ENCODE measurements at regions not wholly inside any gene's neighbourhood (a gene's known extent, or its start where the extent isn't known, plus 50 kb on each side); places are given as distances from the start of the nearest gene placed in this dataset.
A peak's percentile ranks its signal among the peaks of the same experiment; 100 is the strongest.

DNA sequence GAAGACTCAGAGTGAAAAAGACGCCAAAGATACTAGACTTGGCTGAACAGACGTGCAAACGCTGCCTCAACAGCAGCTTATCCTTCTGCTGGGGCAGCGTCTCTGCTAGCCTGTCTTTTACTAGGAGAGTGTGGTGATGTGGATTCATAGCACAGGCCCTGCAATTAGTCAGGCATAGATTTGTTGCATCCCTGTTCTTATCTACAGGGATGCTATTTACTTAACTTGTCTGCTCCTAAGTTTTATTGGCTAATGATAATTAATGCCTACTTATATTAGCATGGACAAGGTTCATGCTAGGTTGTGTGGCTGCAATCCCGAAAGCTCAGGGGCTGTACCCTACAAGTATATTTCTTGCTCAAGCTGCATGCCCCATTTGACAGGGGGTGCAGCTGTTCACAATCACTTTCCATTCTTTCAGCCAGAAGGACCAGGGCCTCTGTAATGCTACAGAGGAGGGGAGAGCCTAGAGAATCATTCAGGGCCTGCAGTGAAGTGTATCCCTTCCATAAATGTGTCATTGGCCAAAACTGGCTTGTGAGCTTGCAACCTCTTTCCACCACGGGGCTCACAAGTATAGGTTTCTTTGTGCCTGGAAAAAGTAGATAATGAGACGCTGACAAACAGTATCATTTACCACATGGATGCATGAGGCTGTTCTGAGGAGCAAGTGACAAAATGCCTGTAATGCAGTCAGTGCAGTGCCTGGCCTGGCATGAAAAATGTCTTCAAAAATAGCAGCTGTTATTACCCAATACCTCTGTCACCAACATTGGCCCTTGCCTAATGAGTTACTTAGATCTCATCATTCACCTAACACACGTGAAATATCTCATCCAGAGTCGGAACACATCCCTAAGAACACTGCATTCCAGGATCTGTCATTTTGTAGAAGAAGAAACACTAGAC is 685.8 kb upstream of the API5 start:
- no peak for DNase-seq

DNA sequence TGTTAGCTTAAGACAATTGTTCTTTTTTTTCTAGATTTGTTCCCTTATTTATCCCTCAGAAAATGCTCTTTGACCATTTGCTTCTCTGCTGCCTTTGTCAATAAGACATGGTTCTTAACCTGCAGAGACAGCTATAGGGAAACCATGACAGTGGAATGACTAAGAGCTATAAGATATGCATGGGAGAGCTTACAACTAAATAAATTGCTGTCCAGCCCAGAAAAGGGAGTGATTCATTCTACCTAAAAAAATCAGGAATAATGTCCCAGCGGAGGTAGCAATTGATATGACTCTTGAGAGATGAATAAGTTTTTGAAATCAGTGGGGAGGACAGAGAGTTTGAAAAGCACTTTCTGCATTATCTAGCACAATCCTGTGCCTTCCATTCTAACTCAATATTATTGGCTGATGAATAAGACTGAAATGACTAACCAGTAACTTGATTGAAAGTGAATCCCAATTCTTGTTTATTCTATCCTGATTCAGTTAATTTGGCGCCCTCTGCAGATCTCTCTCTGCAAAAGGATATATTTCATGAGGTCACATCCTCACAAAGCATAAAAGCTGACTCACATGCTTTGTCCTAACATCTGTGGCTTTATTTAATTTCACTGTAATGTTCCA is 680.5 kb upstream of the API5 start:
- peak in 1 of 3 donors; percentile 21 for DNase-seq

DNA sequence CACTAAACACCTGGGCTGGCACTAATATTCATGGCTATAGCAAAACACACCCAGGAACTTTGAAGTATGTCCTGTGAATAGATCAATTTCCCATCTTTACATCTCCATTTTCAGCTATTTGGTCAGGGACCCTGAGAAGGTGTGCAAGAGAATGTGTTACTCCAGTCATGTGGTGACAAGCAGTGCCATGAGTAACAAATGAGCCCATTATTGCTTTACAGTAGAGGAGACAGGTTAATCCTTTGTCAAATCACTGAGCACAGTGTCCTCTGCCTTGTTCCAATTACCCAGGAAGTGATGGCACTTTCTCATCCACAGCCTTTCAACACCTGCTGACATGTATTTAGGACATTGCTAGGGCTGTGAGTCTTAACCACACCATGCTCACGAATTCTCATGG is 664.8 kb upstream of the API5 start:
- no peak for DNase-seq

DNA sequence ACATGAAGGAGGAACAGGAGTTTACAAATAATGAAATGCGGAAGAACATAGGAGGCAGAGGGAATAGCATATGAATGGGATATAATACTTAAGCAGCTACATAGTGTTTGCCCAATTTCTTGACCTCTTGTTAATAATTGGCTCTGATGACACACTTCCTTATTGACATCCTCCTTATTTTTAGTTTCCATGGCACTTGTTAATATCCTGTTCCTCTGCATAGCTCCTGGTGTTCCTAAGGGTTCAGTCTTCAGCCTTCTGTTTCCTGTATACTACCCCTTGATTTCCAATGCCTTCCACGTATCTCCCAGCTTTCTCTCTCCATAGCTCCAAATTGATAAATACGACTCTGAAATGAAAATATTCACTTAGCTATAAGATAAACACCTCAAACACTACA is 663.8 kb upstream of the API5 start:
- no peak for DNase-seq

DNA sequence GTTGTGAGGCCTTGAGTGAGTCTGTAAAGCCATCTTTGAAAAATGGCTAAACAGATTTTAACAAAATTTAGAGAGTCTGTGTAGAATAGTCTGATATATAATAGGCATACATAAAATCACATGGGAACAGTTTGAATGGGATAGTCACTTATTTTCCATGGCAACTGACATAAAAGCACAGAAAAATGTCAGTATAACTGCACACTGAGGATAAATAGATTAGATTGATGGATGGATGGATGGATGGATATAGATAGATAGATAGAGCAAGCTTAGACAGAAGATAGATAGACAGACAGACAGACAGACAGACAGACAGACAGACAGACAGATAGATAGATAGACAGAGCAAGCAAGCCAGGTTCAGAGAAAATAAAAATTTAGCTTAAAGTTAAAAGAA is 660.2 kb upstream of the API5 start:
- no peak for DNase-seq

DNA sequence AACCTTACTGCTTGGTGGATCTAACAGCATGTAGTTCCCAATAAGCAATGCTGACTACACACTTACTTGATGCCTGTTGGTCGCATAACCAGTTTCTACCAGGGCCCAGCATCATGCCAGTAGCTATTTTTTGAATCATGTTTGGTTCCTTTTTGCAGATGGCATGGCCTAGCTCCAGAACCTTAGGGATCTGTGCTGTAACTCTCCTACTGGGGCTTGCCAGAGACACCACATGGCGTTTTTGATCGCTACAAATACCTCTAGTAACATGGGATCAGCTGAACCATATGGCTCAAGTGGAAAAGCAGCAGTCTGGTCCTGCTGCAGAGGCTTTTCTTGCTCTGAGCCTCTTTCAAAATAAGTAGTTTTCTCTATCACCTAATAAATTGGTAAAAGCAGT is 654.6 kb upstream of the API5 start:
- no peak for DNase-seq

DNA sequence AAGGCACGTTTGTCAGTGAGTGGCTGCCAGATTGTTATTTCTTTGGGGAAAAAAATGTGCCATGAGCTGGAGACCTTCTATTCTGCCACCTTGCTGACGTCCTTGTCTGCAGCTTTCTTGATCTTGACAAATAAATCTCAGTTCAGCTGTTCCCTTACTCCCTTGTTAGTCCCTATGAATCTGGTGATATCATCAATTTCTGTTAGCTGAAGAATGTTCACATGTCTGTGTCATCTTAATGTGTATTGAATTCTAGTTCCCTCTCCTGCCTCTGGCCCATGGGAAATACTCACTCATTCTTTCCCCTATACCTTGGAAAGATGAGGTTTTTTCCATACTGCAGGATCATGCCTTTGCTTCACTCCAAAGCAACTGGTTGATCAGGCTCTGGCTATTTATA is 649.9 kb upstream of the API5 start:
- no peak for DNase-seq

DNA sequence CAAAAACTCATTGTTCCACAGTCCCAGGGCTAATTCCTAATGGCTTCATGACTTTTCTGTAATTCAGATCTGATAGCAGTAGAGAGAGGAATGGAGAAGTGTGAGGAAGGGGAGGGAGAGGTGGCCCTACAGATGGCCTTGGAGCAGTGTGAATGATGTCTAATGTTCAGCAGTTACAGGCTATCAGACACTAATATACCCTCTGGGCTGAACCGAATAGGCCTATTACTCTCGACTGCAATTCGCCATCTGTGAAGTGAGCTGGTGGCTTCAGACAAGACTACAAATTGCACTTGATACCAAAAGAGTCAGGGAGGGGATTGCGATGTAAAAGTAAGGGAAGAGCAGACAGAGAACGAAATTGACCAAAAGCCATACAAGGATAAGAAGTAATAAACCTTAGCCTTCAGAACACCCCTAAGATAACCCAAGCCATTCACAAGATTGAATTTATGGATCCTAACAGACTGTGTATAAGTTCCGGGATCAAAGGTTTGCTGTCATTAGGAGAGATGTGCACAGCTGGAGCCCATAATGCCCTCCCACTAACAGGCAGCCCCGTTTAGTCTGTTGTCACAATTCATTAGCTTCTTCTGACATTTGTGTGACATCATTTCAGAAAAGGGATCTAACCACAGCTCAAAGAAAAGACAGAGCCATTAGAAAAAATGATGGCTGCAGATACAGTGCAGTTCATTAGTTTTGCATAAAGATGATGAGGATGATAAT is 642.4 kb upstream of the API5 start:
- DNase-seq = no peak

DNA sequence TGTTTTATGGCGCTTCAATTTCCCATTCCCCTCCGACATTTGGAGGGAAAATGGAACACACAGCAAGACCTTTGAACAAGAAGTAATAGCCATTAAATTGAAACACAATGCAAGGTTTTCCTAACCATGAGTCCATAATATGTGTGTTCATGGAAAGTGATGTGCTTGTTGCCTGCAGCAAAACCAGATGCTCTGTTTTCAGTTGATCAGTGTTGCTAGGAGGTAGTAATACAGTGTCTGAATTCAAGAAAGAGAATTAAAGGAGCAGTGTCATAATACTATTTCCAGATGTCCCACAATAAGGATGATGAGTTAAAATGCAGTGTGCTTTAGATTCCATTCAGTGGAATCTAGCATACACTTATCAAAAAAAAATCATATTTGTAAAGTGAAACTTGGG is 637.4 kb upstream of the API5 start:
- DNase-seq = no peak

DNA sequence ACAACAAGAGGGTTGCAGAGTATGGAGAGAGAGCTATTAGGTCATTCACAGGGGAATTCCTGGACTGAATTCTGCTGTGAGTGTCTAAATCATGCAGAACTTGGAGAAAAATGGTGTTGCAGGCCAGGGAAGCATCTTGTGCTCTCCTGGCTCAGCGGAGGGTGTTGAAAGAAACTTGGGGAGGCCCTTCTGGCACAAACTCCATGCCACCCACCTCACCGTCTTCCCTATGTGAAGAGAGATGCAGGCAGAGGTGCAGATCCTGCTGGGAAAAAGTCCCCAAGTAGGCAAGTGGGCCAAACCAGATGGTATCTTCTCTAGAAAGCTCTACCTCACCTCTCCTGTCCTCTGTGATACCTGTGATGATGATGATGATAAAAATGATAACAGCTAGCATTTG is 604.3 kb upstream of the API5 start:
- DNase-seq = no peak

DNA sequence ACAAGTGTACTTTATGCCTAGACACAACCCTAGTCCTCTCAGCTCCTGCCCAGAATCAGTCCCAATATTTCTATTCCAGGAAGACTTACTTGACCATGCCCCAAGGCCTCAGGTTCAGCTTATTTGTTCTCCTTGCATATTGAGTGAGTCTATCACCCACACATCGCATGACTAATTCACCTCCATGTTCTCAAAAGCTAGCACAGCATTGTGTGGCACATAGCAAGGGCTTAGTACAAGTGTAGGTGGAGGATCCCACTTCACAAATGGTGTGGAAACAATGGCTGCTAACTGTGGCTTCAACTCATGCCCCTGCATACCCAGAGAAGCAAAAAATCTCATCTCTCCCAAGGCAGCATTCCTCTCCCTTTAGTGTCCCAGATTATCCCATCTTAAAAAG is 602.6 kb upstream of the API5 start:
- DNase-seq = no peak

DNA sequence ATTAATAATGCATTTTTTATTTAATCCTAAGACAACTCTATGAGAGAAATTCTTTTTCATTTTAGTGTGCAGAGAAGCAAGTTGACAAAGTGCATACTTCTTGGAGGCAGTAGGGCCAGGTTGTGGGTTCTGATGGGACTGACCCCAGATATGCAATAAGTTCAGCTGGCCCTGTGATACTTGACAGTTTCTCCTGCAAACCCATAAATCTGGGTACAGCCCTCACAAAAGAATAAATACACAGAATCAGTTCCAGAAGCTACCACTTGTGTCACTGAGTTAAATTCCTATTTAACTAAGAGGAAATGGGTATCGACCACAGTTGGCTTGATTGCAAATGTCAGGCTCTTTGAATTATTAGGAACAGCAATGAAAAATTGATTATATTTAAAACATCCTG is 598.5 kb upstream of the API5 start:
- DNase-seq = no peak

DNA sequence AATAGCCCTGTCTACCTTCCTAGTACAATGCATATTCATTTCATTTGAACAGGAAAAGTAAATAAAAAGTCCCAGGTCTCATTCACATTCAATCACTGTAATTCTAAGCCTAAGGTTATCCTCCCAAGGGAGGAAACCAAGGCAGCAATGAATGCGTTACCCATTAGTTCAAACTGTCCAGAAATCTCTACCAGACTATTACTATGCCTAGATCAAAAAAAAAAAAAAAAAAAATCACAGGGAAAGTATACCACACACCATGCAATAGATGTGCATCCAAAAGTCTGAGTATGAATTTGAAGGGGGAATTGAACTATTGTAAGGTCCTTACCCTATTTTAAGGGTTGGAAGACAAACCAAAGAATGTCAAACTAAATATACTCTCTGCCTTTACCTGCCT is 598.0 kb upstream of the API5 start:
- DNase-seq = no peak

DNA sequence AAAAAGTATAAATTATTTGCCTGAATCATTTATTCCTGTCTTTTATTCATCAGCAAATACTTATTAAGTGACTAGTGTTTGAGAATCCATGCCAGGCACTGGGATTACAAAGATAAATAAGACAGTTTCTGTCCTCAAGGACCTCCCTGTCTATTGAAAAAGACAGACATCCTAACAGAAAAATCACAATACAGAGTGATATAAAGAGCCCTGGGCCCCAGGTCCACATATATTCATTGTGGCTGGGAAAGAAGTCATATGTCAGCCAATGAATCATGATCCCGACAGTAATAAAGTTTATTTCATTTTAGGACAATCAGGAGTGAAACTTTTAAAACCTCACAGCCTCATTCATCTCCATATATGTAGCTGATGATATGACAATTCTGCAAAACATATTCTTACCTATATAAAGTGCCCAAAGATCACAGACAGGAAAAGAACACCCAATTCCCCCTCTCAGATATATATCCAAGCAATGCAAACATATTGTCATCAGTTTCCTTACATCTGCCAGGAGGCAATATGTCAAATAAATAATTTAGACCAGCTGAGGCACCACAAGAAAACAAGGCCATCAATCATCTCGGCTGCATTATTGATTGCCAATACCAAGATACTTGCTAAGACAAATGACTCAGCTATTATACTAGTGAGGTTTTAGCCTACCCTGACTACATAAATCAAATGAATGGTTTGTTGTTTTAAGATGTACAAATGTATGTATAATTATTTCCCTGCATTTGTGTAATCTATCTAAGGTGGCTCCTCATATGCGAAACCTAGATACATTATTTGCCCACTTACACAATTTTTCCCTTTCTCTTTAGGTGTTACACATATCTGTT is 590.9 kb upstream of the API5 start:
- DNase-seq = no peak

DNA sequence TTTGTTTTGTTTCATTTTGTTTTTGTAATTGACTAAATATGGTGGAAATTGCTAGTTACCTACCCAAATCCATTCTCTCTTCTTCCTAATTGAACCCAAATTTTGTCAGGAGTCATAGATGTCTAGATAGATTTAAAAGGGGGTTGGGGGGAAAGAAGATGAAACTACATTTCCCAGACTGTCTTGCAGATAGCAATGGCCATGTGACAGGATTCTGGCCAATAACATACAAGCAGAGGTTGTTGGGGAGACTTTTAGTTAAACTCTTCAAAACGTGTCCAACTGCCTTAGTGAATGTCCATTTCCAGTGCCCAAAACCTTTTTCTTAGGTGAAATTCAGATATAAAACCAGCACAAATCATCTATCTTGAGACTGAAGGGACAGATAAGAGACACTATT is 583.9 kb upstream of the API5 start:
- DNase-seq = no peak

DNA sequence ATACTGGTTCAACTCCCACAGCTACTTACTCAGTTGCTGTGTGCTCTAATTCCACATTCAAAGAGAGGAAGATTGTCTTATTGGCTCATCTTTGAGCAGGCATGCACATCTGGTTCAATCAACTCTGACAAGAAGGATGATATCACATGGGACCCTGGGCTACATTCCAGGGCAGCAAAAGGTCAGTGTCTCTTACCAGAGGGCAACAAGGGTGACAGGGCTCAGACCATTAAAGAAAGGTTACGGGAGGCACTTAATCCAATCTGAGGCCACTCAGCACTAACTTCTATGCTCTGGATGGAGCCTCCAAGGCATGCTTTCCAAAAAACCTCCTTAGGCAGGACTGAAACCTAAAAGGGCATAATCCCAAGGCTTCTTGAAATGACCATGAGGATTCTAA is 549.4 kb upstream of the API5 start:
- no peak for DNase-seq

DNA sequence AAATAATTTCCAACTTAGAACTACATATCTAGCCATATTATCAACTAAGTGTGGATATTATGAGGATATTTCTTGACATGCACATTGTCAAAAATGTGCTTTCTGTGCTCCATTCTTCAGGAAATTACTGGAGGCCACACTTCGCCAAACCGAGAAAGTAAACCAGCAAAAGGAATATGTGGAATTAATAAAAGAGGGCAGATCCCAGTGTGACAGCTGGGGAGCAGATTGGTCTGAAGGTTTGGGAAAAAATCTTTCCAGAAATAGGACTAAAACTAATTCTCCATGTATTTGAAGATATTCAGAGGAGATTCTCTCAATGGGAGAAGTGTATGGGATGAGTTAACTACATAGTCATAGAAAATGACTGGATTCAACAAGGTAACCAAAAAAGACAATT is 546.9 kb upstream of the API5 start:
- no peak for DNase-seq

DNA sequence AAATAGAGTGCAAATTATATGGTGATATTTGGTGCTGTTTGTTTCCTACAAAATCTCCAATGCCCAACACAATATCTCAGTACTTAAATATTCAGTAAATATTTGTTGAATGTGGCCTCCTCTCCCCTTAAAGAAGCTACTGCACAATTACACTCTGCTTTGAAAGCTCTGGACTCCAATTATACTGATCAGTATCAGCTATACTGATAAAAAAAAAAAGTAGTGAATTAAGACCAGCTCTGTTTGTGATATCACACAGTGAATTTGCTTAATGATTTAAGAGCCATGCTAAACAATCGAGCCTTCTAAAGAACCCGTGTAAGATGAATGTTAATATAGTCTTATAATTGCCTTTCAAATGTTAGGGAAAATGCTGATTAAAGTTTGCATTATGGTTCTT is 543.2 kb upstream of the API5 start:
- no peak for DNase-seq

DNA sequence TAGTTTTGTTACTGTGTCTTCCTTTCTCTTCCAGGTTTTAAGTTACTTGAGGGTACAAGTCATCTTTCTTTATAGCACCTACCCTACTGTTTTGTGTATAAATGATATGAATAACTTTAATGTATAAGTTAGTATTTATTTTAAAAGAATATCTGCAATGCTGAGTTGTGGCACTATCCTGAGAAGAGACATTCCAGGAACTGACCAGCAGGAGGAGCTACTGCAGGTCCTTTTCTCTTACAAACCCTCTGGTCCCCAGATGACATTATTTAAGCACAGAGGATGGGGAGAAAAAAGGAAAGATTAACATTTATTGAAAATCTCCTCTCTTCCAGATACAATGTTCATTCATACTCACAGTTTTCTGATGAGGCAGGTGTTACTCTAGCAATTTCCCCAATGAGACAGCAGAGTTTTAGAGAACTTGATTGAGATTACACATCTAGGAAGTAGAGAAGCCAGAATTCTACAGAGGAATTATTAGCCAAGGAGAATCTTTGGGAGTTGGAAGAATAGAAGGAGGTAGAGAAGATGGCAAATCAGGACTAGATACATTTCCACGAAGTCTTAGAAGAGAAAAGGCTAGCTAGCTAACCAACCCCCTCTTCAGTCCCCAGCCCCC is 541.2 kb upstream of the API5 start:
- DNase-seq = peak; percentile 23 to 36 (median 24)

DNA sequence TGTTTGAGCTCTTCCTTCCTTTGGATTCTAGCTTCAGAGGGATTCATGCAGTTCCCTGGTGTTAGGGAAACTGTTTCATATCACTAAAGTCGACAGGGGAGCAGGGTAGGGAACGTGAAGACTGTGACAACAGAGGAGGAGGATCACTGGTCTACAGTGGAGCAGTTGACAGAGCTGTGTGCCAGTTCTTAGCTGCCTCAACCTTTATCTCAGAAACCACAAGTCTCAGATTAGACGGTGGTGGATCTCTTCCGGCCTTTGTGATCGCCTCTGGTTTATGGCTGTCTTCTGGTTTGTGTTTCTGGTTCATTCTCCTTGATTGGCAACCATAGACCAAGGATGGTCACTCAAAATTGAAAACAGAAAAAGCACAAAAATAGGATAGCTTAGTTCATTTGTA is 538.9 kb upstream of the API5 start:
- DNase-seq = no peak

DNA sequence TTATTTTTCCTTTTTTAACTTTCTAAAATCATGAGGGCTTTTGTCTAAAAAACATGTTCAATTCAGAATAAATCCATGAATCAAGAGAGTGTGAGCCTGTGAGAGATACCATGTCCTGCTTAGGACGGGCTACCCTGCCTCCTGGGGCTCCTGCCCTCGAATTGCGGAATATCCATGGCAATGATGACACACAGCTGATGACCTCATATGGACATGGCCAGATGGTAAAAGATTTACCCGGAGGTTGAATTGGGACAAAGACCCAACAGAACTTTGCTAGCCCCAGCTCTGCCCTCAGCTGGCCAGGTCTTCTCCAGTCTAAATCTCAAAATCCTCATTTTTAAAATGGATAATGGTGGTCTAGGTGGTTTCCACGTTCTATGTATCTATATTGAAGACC is 538.1 kb upstream of the API5 start:
- no peak for DNase-seq

DNA sequence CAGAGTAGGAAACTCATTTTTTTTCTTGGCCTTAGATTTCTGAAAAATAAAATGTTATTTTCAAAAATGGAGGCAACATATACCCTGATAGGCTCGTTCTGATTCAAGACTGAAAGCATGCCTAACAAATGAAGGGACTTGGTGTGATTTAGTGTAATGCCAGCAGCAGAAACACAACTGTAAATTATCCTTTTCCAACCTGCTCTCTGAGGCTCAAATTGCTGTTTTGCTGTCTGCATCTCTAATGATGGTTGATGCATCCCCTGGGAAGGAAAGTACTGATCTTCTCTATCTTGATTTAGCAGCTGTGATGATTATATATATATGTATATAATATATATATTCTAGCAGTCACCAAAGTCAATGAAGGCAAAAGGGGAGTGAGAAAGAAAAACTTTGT is 537.2 kb upstream of the API5 start:
- no peak for DNase-seq

DNA sequence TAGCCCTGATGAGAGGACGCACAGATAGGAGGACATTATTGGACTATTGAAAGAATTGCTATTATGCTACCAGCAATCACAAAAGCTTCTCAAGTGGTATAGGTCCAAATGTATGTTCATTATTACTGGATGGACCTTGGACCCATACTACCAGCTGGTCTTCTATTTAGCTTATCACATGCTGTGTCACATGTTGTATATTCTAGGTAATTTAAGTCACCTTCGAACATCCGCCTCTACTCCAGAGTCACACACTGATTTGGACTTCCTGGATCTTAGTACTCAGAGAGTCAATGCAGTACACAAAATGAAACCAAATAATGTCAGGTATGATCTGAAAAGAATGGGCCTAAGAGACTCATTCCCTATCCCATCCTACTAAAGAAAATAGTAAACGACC is 534.0 kb upstream of the API5 start:
- no peak for DNase-seq

Data from suppressor macrophage treated with lipopolysaccharide for 1 hour (primary cell).